HG03066 (cell line): ENCODE measurements at regions not wholly inside any gene's neighbourhood (a gene's known extent, or its start where the extent isn't known, plus 50 kb on each side); places are given as distances from the start of the nearest gene placed in this dataset.
"Not testable (repeated sequence)": the region's sequence is repeated elsewhere in the genome, so short reads cannot be mapped to it uniquely, and the experiment has no call there.

ENCODE experiments used
- ATAC-seq: cut with Tn5 transposase; IDR thresholded peaks from one replicate; pipeline ENCODE4 v1.9.1; 2021; ENCODE audit warnings: low read depth; ENCODE audit not compliant: unreplicated experiment

DNA sequence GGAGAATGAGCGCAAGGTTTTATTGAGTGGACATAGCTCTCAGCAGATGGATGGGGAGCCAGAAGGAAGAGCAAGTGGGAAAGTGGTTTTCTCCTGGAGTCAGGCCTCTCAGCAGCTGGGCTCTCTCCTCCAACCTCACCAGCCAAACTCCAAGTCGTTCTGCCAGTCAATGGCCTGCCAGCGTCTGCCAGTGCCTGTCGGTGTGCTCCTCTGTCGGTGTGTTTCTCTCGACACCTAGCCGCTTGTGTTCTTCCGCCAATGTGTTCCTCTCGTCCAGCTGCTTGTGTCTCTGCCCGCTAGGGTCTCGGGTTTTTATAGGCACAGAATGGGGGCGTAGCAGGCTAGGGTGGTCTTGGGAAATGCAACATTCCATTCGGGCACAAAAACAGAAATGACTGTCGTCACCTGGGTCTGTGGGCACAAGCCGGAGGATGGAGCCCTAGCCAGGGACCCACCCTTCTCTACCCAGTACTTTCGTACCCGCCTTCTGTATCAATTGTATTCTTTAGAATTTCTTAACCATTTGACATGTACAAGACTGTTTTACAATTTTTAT, 1365.4 kb downstream of the FSCB start:
- no peak for ATAC-seq

GRCh38 chr14:43140453-43140852, 1366.6 kb downstream of the FSCB start:
- ATAC-seq, result no peak

GRCh38 chr14:43135877-43136411, 1371.1 kb downstream of the FSCB start:
- no peak for ATAC-seq

DNA sequence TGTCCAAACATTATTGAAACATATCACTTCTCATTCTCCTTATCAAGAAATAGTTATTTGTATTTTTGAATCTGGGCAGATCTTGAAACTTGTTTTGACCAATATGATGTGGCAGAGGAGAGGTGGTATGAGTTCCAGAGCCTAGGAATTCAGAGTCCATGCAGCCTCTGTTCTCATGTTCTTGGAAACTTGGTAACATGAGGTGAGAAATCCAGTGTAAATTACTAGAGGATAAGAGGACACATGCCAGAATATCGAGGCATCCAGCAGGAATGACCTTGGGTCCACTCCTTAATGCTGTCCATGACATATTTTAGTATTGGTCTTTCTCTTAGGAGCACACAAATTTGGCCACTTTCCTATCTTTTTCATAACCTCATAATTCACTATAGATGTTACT, 1374.6 kb downstream of the FSCB start:
- ATAC-seq, result no peak

GRCh38 chr14:43128429-43128828, 1378.7 kb downstream of the FSCB start:
- ATAC-seq, result not testable (repeated sequence)

GRCh38 chr14:43127874-43128273, 1379.2 kb downstream of the FSCB start:
- not testable (repeated sequence) for ATAC-seq

- ATAC-seq, result no peak
These were observed 1383.5 kb downstream of the FSCB start for GRCh38 chr14:43123544-43123943.

DNA sequence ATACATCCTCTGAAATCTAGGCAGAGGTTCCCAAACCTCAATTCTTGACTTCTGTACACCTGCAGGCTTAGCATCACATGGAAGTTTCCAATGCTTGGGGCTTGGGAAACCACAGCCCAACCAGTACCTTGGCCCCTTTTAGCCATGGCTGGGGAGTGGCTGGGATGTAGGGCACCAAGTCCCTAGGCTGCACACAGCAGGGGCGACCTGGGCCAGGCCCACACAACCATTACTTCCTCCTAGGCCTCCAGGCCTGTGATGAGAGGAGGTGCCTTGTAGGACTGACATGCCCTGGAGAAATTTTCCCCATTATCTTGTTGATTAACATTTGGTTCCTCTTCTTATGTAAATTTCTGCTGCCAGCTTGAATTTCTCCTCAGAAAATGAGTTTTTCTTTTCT, 1387.4 kb downstream of the FSCB start:
- ATAC-seq, result no peak

DNA sequence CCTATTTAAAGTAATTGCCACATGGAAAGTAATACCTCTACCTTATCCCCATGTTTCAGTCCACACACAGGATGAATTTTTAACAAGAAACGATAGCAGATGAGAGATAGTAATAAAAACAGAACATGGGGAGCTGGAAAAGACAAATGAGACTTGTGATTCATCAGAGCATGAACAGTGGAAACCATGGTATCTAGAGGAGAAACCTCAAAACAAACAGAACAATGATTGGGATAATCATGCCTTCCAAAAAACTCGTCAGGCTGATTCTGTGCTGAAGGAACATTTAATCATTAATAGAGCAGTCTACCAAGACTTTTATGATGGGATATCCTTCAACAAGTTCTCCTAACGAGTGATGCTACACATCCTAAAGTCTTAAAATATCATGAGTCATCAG, 1390.7 kb downstream of the FSCB start:
- no peak for ATAC-seq

DNA sequence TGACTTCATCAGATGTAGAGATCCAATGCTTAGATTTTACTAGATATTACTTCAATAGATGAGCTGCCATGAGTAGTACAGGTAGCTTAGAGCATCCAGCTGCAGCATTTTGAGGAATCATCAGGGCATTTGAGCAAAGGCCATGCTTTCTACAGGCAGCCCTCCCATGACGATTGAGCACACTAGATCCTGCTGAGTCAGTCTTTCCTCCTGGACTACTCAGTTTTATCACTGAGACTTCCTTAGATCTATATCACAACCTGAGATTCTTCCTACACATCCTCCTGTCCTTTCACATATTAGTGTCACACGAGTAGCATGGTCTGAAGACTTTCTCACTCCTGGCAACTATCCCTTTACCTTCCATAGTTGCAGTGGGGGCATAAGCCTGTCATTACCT, 1401.8 kb downstream of the FSCB start:
- no peak for ATAC-seq

GRCh38 chr14:43090380-43090779, 1416.7 kb downstream of the FSCB start:
- no peak for ATAC-seq

DNA sequence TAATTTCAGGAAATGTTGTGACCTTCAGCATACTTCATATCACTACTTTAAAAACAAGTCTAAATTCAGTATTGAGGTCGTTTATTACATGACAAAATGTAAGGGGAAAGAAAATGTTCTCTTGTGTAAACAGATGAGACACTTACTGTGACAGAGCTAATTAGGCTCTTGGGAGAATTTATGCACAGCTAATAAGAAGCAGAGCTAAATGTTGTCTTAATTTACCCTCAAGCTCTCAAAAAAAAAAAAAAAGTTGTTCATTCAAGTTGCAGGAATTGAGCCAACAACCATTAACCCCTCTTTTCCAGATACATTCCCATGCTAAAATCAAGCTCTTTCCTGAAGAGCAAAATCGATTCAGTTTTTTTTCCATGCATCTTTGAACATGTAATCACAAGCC, 1419.4 kb downstream of the FSCB start:
- no peak for ATAC-seq

DNA sequence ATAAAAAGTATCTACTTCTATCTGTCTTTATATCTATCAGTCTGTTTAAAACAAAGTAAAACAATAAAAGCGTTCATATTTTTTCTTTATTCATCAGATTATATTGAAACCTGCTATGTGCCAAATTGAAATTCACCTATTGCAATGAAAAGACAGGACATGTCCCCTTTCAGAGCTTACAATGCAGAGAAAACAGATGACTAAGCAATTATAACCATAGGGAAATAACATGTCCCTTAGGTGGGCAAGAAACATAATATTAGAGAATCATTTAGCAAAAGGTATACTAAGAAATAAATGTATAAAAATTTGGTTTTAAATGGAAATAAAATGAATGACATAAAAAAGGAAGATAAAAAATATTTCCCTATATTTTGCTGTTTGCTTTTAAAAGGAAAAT, 1421.3 kb downstream of the FSCB start:
- ATAC-seq, result no peak

- not testable (repeated sequence) for ATAC-seq
These were observed 1439.7 kb downstream of the FSCB start for GRCh38 chr14:43067372-43067771.

GRCh38 chr14:43056106-43056505, 1449.4 kb downstream of the LRFN5 start:
- ATAC-seq, result no peak

GRCh38 chr14:43052897-43053296, 1446.2 kb downstream of the LRFN5 start:
- ATAC-seq, result no peak

GRCh38 chr14:43043850-43044249, 1437.2 kb downstream of the LRFN5 start:
- ATAC-seq, result no peak

DNA sequence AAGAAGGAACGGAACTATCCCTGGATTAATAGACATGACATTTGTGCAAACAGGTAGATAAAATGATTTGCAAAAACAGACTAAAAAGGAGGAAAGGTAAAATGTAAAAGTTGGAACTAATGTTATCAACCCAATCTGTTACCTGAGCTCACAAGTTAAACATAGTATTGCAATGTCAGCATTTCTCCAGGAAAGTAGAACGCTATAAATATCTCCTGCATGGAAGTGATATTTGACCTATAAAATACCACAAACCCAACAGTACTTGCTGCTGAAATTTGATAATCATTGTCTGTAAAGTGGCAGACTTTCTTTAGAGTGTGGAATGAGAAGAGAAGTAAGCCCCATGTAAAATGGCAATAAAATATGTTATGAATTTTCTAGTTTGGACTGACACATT, 1435.7 kb downstream of the LRFN5 start:
- ATAC-seq, result no peak

- no peak for ATAC-seq
These were observed 1435.3 kb downstream of the LRFN5 start for GRCh38 chr14:43041976-43042375.

DNA sequence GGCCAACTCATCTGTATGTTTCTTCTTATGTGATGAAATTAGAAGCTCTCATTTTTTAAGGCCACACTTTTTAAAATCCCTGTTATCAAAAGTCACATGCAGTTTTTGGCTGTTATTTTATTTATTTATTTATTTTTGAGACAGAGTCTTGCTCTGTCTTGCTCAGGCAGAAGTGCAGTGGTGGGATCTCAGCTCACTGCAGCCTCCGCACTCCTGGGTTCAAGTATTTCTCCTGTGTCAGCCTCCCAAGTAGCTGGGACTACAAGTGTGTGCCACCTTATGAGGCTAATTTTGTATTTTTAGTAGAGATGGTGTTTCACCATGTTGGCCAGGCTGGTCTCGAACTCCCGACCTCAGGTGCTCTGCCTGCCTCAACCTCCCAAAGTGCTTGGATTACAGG, 1434.5 kb downstream of the LRFN5 start:
- ATAC-seq, result no peak

- ATAC-seq, result no peak
These were observed 1433.2 kb downstream of the LRFN5 start for GRCh38 chr14:43039881-43040280.

DNA sequence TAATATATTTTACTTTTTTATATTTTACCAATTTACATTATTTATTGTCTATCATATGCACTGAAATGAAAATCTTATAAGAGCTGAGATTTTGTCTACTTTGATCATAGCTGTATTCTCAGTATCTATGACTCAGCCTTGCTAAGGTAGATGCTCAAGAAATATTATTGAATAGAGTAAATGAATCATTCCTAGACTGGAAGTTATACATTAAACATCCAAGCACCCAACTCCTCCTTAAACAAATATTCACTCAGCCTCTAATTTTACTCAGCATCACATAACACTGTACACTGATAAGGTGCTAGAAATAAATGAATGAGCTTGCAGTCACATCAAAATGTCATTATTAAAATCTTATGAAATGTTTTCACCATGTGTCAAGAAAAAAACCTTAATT, 1424.9 kb downstream of the LRFN5 start:
- no peak for ATAC-seq
